ENCODE measurements at regions not wholly inside any gene's neighbourhood (a gene's known extent, or its start where the extent isn't known, plus 50 kb on each side); places are given as distances from the start of the nearest gene placed in this dataset.

GRCh38 chr6:48817333-48818051 is 645.6 kb downstream of the MMUT start:
- Mint-ChIP-seq H3K4me1 (peaks cover 7% of the 10 kb centered on the region), H3K27me3 (ENCODE audit: low read depth) (no peaks in the 10 kb centered on the region), H3K27ac (peak overlapping the region; percentile 5 to 62 (median 58)), H3K4me3 (no peak overlapping the region), H3K9me3 (no peaks in the 10 kb centered on the region), H3K36me3 (ENCODE audit: low read depth) (no peaks in the 10 kb centered on the region)
- no peak for TF ChIP-seq CTCF (IDR thresholded peaks at IDR 0.05; ENCODE audit: unreplicated experiment in 3 of 3)

- Mint-ChIP-seq H3K36me3 (ENCODE audit: low read depth) (no peaks in the 10 kb centered on the region), H3K9me3 (no peaks in the 10 kb centered on the region), H3K27me3 (ENCODE audit: low read depth) (no peaks in the 10 kb centered on the region), H3K4me1 (peaks cover 7% of the 10 kb centered on the region), H3K27ac (no peak overlapping the region), H3K4me3 (no peak overlapping the region)
- TF ChIP-seq CTCF (IDR thresholded peaks at IDR 0.05; ENCODE audit: unreplicated experiment in 3 of 3) = no peak
Measured at GRCh38 chr6:48814957-48815356, 648.1 kb downstream of the MMUT start.

- Mint-ChIP-seq H3K4me3 (no peak overlapping the region), H3K27ac (no peak overlapping the region)
Measured at GRCh38 chr6:48813836-48814235, 649.2 kb downstream of the MMUT start.

GRCh38 chr6:48809700-48810099 is 653.4 kb downstream of the MMUT start:
- Mint-ChIP-seq H3K9me3 (no peaks in the 10 kb centered on the region), H3K4me1 (no peaks in the 10 kb centered on the region), H3K36me3 (ENCODE audit: low read depth) (no peaks in the 10 kb centered on the region), H3K27me3 (ENCODE audit: low read depth) (no peaks in the 10 kb centered on the region), H3K27ac (no peak overlapping the region), H3K4me3 (no peak overlapping the region)
- TF ChIP-seq CTCF (IDR thresholded peaks at IDR 0.05; ENCODE audit: unreplicated experiment in 3 of 3) = no peak

More at GRCh38 chr6:48813836-48814235, 649.2 kb downstream of the MMUT start:
- Mint-ChIP-seq H3K36me3 (ENCODE audit: low read depth) (no peaks in the 10 kb centered on the region), H3K27me3 (ENCODE audit: low read depth) (no peaks in the 10 kb centered on the region), H3K9me3 (no peaks in the 10 kb centered on the region), H3K4me1 (peaks cover 7% of the 10 kb centered on the region)
- TF ChIP-seq CTCF (IDR thresholded peaks at IDR 0.05; ENCODE audit: unreplicated experiment in 3 of 3) = no peak

- H3K4me1 Mint-ChIP-seq = no peaks in the 10 kb centered on the region
- H3K36me3 Mint-ChIP-seq (ENCODE audit: low read depth) = no peaks in the 10 kb centered on the region
- H3K4me3 Mint-ChIP-seq = no peak overlapping the region
- no peaks in the 10 kb centered on the region for H3K9me3 Mint-ChIP-seq
- H3K27me3 Mint-ChIP-seq (ENCODE audit: low read depth) = no peaks in the 10 kb centered on the region
- H3K27ac Mint-ChIP-seq = no peak overlapping the region
- TF ChIP-seq CTCF (IDR thresholded peaks at IDR 0.05; ENCODE audit: unreplicated experiment in 3 of 3) = no peak
Measured at GRCh38 chr6:48809245-48809644, 653.8 kb downstream of the MMUT start.

- no peak overlapping the region for H3K27ac Mint-ChIP-seq
- TF ChIP-seq CTCF (IDR thresholded peaks at IDR 0.05; ENCODE audit: unreplicated experiment in 3 of 3) = no peak
- no peak overlapping the region for H3K4me3 Mint-ChIP-seq
- H3K9me3 Mint-ChIP-seq = no peaks in the 10 kb centered on the region
- H3K27me3 Mint-ChIP-seq (ENCODE audit: low read depth) = no peaks in the 10 kb centered on the region
- no peaks in the 10 kb centered on the region for H3K4me1 Mint-ChIP-seq
- H3K36me3 Mint-ChIP-seq (ENCODE audit: low read depth) = no peaks in the 10 kb centered on the region
Measured at GRCh38 chr6:48798296-48798695, 664.8 kb downstream of the MMUT start.

Measured in nephron (organoid).